OCI-LY3 (cell line): ENCODE measurements at regions not wholly inside any gene's neighbourhood (a gene's known extent, or its start where the extent isn't known, plus 50 kb on each side); places are given as distances from the start of the nearest gene placed in this dataset.
A peak's percentile ranks its signal among the peaks of the same experiment; 100 is the strongest.
"Not testable (repeated sequence)": the region's sequence is repeated elsewhere in the genome, so short reads cannot be mapped to it uniquely, and the experiment has no call there.

Experiments used
- H2AFZ ChIP-seq: fragments of 200-600, 300-600 bp; shearing (Covaris generic); 2 replicates; pipeline ENCODE4 v1.6.0; 2014; ENCODE audit warnings: antibody characterized with exemption, low read depth, low read length
- H3K27ac ChIP-seq: fragments of 200-600, 300-600 bp; sonication (generic); 2 replicates; pipeline ENCODE4 v1.5.1; 2014; ENCODE audit warnings: mild to moderate bottlenecking, low read length, moderate library complexity, mixed read lengths
- H3K27me3 ChIP-seq: fragments of 200-600, 300-600 bp; sonication (generic); 2 replicates; pipeline ENCODE4 v1.6.1; 2014; ENCODE audit warnings: low read depth, low read length, mixed read lengths
- H3K36me3 ChIP-seq: fragments of 200-600, 300-600 bp; sonication (generic); replicated peaks from 2 replicates; pipeline ENCODE3; 2014; ENCODE audit warnings: low read depth, low read length, mixed read lengths
- H3K4me1 ChIP-seq: fragments of 300-600, 200-600 bp; sonication (generic); 2 replicates; pipeline ENCODE4 v1.6.1; 2014; ENCODE audit warnings: low read length, mixed read lengths
- H3K4me2 ChIP-seq: fragments of 200-600, 300-600 bp; sonication (generic); 2 replicates; pipeline ENCODE4 v1.6.1; 2014; ENCODE audit warnings: low read length, mixed read lengths
- H3K4me3 ChIP-seq: fragments of 300-600, 200-600 bp; sonication (generic); 2 replicates; pipeline ENCODE4 v1.5.1; 2014; ENCODE audit warnings: antibody characterized with exemption, mild to moderate bottlenecking, low read length, moderate library complexity
- H3K79me2 ChIP-seq: fragments of 300-600, 200-600 bp; shearing (Covaris generic); 2 replicates; pipeline ENCODE4 v1.6.1; 2014; ENCODE audit warnings: mild to moderate bottlenecking, low read length, mixed read lengths
- H3K9ac ChIP-seq: fragments of 300-600, 200-600 bp; shearing (Covaris generic); 2 replicates; pipeline ENCODE4 v1.6.0; 2014; ENCODE audit warnings: mild to moderate bottlenecking, low read length, moderate library complexity
- H3K9me3 ChIP-seq: fragments of 200-600, 300-600 bp; shearing (Covaris generic); 2 replicates; pipeline ENCODE4 v1.6.1; 2014; ENCODE audit warnings: low read length, mixed read lengths; ENCODE audit not compliant: insufficient read depth
- H4K20me1 ChIP-seq: fragments of 200-600, 300-600 bp; sonication (generic); 2 replicates; pipeline ENCODE4 v1.6.1; 2016; ENCODE audit warnings: low read length, mixed read lengths; ENCODE audit not compliant: insufficient read depth
- CTCF ChIP-seq: fragments of 200-600, 300-600 bp; sonication (generic); IDR thresholded peaks from 2 replicates; pipeline ENCODE4 v1.5.1; 2014; ENCODE audit warnings: antibody characterized with exemption, low read length, low read depth
- EZH2phosphoT487 ChIP-seq: fragments of 200-600 bp; shearing (Covaris generic); IDR thresholded peaks from 2 replicates; pipeline ENCODE4 v1.6.1; 2018; ENCODE audit warnings: antibody characterized with exemption, mixed run types, low read depth

GRCh38 chr11:80702264-80702663 is 1261.4 kb upstream of the TENM4 start:
- Histone ChIP-seq H3K27ac (no peak overlapping the region), H3K36me3 (no peaks in the 10 kb centered on the region), H3K9me3 (0 out of 2 replicates have a peak, but pooled peaks cover 6% of the 10 kb centered on the region), H3K27me3 (no peaks in the 10 kb centered on the region), H3K79me2 (no peaks in the 10 kb centered on the region), H4K20me1 (no peaks in the 10 kb centered on the region), H3K4me1 (peaks cover 32% of the 10 kb centered on the region), H3K4me3 (no peak overlapping the region), H3K9ac (no peak overlapping the region), H2AFZ (no peak overlapping the region), H3K4me2 (no peak overlapping the region)
- TF ChIP-seq CTCF (no peak), EZH2phosphoT487 (no peak)

- Histone ChIP-seq H3K36me3 (no peaks in the 10 kb centered on the region), H3K9me3 (no peaks in the 10 kb centered on the region), H3K27me3 (no peaks in the 10 kb centered on the region), H3K4me3 (0 out of 2 replicates have a peak overlapping the region, but pooled peaks have one; percentile 4), H2AFZ (peak overlapping the region; percentile 21), H3K27ac (peak overlapping the region; percentile 57), H3K4me1 (peaks cover 32% of the 10 kb centered on the region), H3K79me2 (no peaks in the 10 kb centered on the region), H3K9ac (no peak overlapping the region; the same call in 1 of the 2 replicates), H3K4me2 (peak overlapping the region; percentile 42), H4K20me1 (no peaks in the 10 kb centered on the region)
- TF ChIP-seq EZH2phosphoT487 (no peak), CTCF (no peak)
These were observed 1259.6 kb upstream of the TENM4 start for GRCh38 chr11:80700386-80700785.

DNA sequence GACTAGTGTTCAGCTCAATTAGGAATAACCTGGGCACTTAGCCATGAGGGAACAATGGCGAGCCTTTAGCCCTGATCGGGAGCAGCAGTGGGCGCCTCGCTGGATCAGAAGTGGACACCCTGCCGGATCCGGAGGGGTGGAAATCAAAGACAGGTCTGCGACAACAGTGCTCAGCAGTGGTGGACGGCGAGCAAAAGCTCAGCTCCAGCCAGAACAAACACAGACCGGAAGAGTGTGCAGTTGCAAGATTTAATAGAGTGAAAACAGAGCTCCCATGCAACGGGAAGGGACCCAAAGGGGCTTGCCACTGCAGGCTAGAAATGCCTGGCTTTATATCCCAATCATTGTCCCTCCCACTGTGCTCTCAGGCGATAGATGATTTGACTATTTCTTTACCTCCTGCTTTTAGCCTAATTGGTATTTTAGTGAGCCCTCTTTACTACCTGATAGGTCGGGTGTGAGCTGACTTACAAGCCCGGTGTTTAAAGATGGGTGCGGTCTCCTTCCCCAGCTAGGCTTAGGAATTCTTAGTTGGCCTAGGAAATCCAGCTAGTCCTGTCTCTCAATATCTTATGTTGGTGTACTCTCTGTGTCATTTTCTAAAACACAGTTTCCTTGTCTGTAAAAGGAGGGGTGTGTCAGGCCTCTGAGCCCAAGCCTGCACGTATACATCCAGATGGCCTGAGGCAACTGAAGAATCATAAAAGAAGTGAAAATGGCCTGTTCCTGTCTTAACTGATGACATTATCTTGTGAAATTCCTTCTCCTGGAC is 1258.8 kb upstream of the TENM4 start:
- H3K27ac ChIP-seq: peak overlapping the region; percentile 57
- not testable (repeated sequence) for H3K9me3 ChIP-seq, H4K20me1 ChIP-seq, H3K9ac ChIP-seq, H3K4me3 ChIP-seq, H3K36me3 ChIP-seq, H3K79me2 ChIP-seq, H3K27me3 ChIP-seq
- H2AFZ ChIP-seq: peak overlapping the region; percentile 47; the same call in 1 of the 2 replicates
- peak overlapping the region; percentile 42 for H3K4me2 ChIP-seq
- peaks cover 32% of the 10 kb centered on the region for H3K4me1 ChIP-seq

- Histone ChIP-seq H3K27ac (no peak overlapping the region), H3K79me2 (no peaks in the 10 kb centered on the region), H3K9me3 (no peaks in the 10 kb centered on the region), H4K20me1 (no peaks in the 10 kb centered on the region), H3K4me1 (peaks cover 32% of the 10 kb centered on the region), H3K4me2 (peak overlapping the region; percentile 39), H3K36me3 (no peaks in the 10 kb centered on the region), H3K4me3 (no peak overlapping the region), H3K27me3 (no peaks in the 10 kb centered on the region), H3K9ac (no peak overlapping the region), H2AFZ (0 out of 2 replicates have a peak overlapping the region, but pooled peaks have one; percentile 19)
- TF ChIP-seq CTCF: peak; percentile 11; the same call in 1 of the 2 replicates
- no peak for TF ChIP-seq EZH2phosphoT487
These were observed 1257.8 kb upstream of the TENM4 start for GRCh38 chr11:80698637-80699036.
